ENCODE measurements at regions not wholly inside any gene's neighbourhood (a gene's known extent, or its start where the extent isn't known, plus 50 kb on each side); places are given as distances from the start of the nearest gene placed in this dataset.

- H3K36me3 ChIP-seq (ENCODE audit: control insufficient read depth, insufficient read depth, low read length): no peaks in the 10 kb centered on the region
- H3K9me3 ChIP-seq (ENCODE audit: control insufficient read depth, low read length): no peaks in the 10 kb centered on the region
- H3K4me1 ChIP-seq (ENCODE audit: control insufficient read depth, insufficient read depth, low read length): peaks cover 6% of the 10 kb centered on the region
- WGBS, 2 experiments: 90 to 92% methylated on average over 8 of the region's 8 CpGs
- H3K27ac ChIP-seq (ENCODE audit: insufficient read depth, low read depth, low read length, poor library complexity, severe bottlenecking): no peak overlapping the region
- H3K4me3 ChIP-seq (ENCODE audit: insufficient read depth, low read depth, low read length): no peak overlapping the region
- H3K27me3 ChIP-seq (ENCODE audit: control insufficient read depth, insufficient read depth, low read length, poor library complexity, severe bottlenecking): no peaks in the 10 kb centered on the region
Measured at GRCh38 chr10:33617381-33618080, 283.1 kb upstream of the NRP1 start.

GRCh38 chr10:33616956-33617355 lies 282.5 kb upstream of the NRP1 start:
- 64 to 78% methylated on average over 1 of the region's 1 CpG for WGBS, 2 experiments
- Histone ChIP-seq H3K36me3 (ENCODE audit: control insufficient read depth, insufficient read depth, low read length) (no peaks in the 10 kb centered on the region), H3K27me3 (ENCODE audit: control insufficient read depth, insufficient read depth, low read length, poor library complexity, severe bottlenecking) (no peaks in the 10 kb centered on the region), H3K4me1 (ENCODE audit: control insufficient read depth, insufficient read depth, low read length) (peaks cover 6% of the 10 kb centered on the region), H3K9me3 (ENCODE audit: control insufficient read depth, low read length) (no peaks in the 10 kb centered on the region), H3K4me3 (ENCODE audit: insufficient read depth, low read depth, low read length) (no peak overlapping the region), H3K27ac (ENCODE audit: insufficient read depth, low read depth, low read length, poor library complexity, severe bottlenecking) (no peak overlapping the region)

- H3K27ac ChIP-seq (ENCODE audit: insufficient read depth, low read depth, low read length, poor library complexity, severe bottlenecking): no peak overlapping the region
- H3K4me3 ChIP-seq (ENCODE audit: insufficient read depth, low read depth, low read length): no peak overlapping the region
- H3K9me3 ChIP-seq (ENCODE audit: control insufficient read depth, low read length): no peaks in the 10 kb centered on the region
- peaks cover 6% of the 10 kb centered on the region for H3K4me1 ChIP-seq (ENCODE audit: control insufficient read depth, insufficient read depth, low read length)
- whole genome bisulfite sequencing, 2 experiments: 94 to 96% methylated on average over 3 of the region's 3 CpGs
- no peaks in the 10 kb centered on the region for H3K27me3 ChIP-seq (ENCODE audit: control insufficient read depth, insufficient read depth, low read length, poor library complexity, severe bottlenecking)
- H3K36me3 ChIP-seq (ENCODE audit: control insufficient read depth, insufficient read depth, low read length): no peaks in the 10 kb centered on the region
Measured at GRCh38 chr10:33612551-33612950, 278.1 kb upstream of the NRP1 start.

DNA sequence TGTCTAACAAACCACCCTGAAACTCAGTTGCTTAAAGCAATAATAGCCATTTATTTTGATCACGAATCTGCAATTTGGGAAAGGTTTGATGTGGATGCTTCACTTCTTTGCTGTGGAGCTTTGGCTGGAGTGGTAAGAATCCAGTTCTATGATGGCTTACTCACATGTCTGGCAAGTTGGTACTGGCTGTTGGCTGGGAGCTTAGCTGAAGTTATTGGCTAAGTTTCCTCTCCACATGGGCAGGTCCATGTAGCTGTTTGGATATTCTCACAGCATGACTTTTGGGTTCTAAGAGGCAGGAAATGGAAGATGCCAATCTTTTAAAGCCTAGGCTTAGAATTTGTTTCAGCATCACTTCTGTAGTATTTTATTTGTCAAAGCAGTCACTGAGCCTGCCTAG lies 277.6 kb upstream of the NRP1 start:
- WGBS, 2 experiments: 97 to 100% methylated on average over 1 of the region's 1 CpG
- H3K36me3 ChIP-seq (ENCODE audit: control insufficient read depth, insufficient read depth, low read length): no peaks in the 10 kb centered on the region
- H3K9me3 ChIP-seq (ENCODE audit: control insufficient read depth, low read length): no peaks in the 10 kb centered on the region
- H3K4me1 ChIP-seq (ENCODE audit: control insufficient read depth, insufficient read depth, low read length): peaks cover 3% of the 10 kb centered on the region
- H3K27ac ChIP-seq (ENCODE audit: insufficient read depth, low read depth, low read length, poor library complexity, severe bottlenecking): no peak overlapping the region
- no peak overlapping the region for H3K4me3 ChIP-seq (ENCODE audit: insufficient read depth, low read depth, low read length)
- no peaks in the 10 kb centered on the region for H3K27me3 ChIP-seq (ENCODE audit: control insufficient read depth, insufficient read depth, low read length, poor library complexity, severe bottlenecking)

DNA sequence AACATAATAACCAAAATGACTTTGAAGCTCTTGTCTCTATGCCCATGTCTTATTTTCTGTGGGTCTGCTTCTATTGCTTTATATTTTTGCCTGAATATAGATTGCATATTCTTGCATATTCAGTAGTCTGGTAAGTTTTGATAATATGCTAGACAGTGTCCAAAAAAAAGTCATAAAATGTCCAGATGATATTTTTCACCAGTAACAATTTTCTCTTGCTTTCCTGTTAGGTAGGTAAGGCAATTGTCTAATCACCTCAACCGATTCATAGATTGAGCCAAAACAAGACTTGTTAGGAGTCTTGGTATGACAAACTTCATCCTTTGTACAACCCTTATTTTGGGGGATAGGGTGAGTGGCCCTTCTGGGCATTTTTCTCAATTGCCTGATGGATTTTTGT lies 277.0 kb upstream of the NRP1 start:
- Histone ChIP-seq H3K4me3 (ENCODE audit: insufficient read depth, low read depth, low read length) (no peak overlapping the region), H3K36me3 (ENCODE audit: control insufficient read depth, insufficient read depth, low read length) (no peaks in the 10 kb centered on the region), H3K4me1 (ENCODE audit: control insufficient read depth, insufficient read depth, low read length) (no peaks in the 10 kb centered on the region), H3K9me3 (ENCODE audit: control insufficient read depth, low read length) (no peaks in the 10 kb centered on the region), H3K27ac (ENCODE audit: insufficient read depth, low read depth, low read length, poor library complexity, severe bottlenecking) (no peak overlapping the region), H3K27me3 (ENCODE audit: control insufficient read depth, insufficient read depth, low read length, poor library complexity, severe bottlenecking) (no peaks in the 10 kb centered on the region)
- 90 to 100% methylated on average over 1 of the region's 1 CpG for WGBS, 2 experiments

- Histone ChIP-seq H3K9me3 (ENCODE audit: control insufficient read depth, low read length) (no peaks in the 10 kb centered on the region), H3K27ac (ENCODE audit: insufficient read depth, low read depth, low read length, poor library complexity, severe bottlenecking) (no peak overlapping the region), H3K27me3 (ENCODE audit: control insufficient read depth, insufficient read depth, low read length, poor library complexity, severe bottlenecking) (no peaks in the 10 kb centered on the region), H3K36me3 (ENCODE audit: control insufficient read depth, insufficient read depth, low read length) (no peaks in the 10 kb centered on the region), H3K4me1 (ENCODE audit: control insufficient read depth, insufficient read depth, low read length) (no peaks in the 10 kb centered on the region), H3K4me3 (ENCODE audit: insufficient read depth, low read depth, low read length) (no peak overlapping the region)
Measured at GRCh38 chr10:33609546-33609945, 275.1 kb upstream of the NRP1 start.

DNA sequence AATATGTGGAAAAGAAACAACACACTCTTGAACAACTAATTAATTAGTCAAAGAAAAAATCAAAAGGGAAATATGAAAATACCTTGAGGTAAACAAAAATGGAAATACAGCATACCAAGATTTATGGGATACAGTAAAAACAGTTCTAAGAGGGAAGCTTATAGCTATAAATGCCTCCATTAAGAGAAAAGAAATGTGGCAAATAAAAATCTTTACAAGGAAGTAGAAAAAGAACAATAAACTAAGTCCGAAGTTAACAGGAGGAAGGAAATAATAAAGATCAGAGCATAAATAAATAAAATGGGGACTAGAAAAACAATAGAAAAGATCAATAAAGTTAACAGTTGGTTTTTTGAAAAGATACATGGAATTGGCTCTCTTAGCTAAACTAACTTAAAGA lies 267.8 kb upstream of the NRP1 start:
- no peaks in the 10 kb centered on the region for H3K9me3 ChIP-seq (ENCODE audit: control insufficient read depth, low read length)
- H3K36me3 ChIP-seq (ENCODE audit: control insufficient read depth, insufficient read depth, low read length): no peaks in the 10 kb centered on the region
- WGBS, 2 experiments: 92 to 100% methylated on average over 1 of the region's 1 CpG
- H3K27ac ChIP-seq (ENCODE audit: insufficient read depth, low read depth, low read length, poor library complexity, severe bottlenecking): no peak overlapping the region
- H3K4me1 ChIP-seq (ENCODE audit: control insufficient read depth, insufficient read depth, low read length): no peaks in the 10 kb centered on the region
- H3K4me3 ChIP-seq (ENCODE audit: insufficient read depth, low read depth, low read length): no peak overlapping the region
- H3K27me3 ChIP-seq (ENCODE audit: control insufficient read depth, insufficient read depth, low read length, poor library complexity, severe bottlenecking): no peaks in the 10 kb centered on the region

GRCh38 chr10:33600381-33600780 lies 265.9 kb upstream of the NRP1 start:
- no peaks in the 10 kb centered on the region for H3K36me3 ChIP-seq (ENCODE audit: control insufficient read depth, insufficient read depth, low read length)
- H3K27me3 ChIP-seq (ENCODE audit: control insufficient read depth, insufficient read depth, low read length, poor library complexity, severe bottlenecking): no peaks in the 10 kb centered on the region
- WGBS, 2 experiments: 84 to 92% methylated on average over 3 of the region's 3 CpGs
- no peaks in the 10 kb centered on the region for H3K9me3 ChIP-seq (ENCODE audit: control insufficient read depth, low read length)
- no peak overlapping the region for H3K27ac ChIP-seq (ENCODE audit: insufficient read depth, low read depth, low read length, poor library complexity, severe bottlenecking)
- no peaks in the 10 kb centered on the region for H3K4me1 ChIP-seq (ENCODE audit: control insufficient read depth, insufficient read depth, low read length)
- no peak overlapping the region for H3K4me3 ChIP-seq (ENCODE audit: insufficient read depth, low read depth, low read length)

GRCh38 chr10:33596422-33596821 lies 262.0 kb upstream of the NRP1 start:
- no peaks in the 10 kb centered on the region for H3K9me3 ChIP-seq (ENCODE audit: control insufficient read depth, low read length)
- H3K36me3 ChIP-seq (ENCODE audit: control insufficient read depth, insufficient read depth, low read length): no peaks in the 10 kb centered on the region
- no peaks in the 10 kb centered on the region for H3K27me3 ChIP-seq (ENCODE audit: control insufficient read depth, insufficient read depth, low read length, poor library complexity, severe bottlenecking)
- H3K4me3 ChIP-seq (ENCODE audit: insufficient read depth, low read depth, low read length): no peak overlapping the region
- WGBS, 2 experiments: 71 to 76% methylated on average over 5 to 6 of the region's 6 CpGs
- no peaks in the 10 kb centered on the region for H3K4me1 ChIP-seq (ENCODE audit: control insufficient read depth, insufficient read depth, low read length)
- H3K27ac ChIP-seq (ENCODE audit: insufficient read depth, low read depth, low read length, poor library complexity, severe bottlenecking): no peak overlapping the region

- Histone ChIP-seq H3K4me1 (ENCODE audit: control insufficient read depth, insufficient read depth, low read length) (no peaks in the 10 kb centered on the region), H3K27ac (ENCODE audit: insufficient read depth, low read depth, low read length, poor library complexity, severe bottlenecking) (no peak overlapping the region), H3K36me3 (ENCODE audit: control insufficient read depth, insufficient read depth, low read length) (no peaks in the 10 kb centered on the region), H3K27me3 (ENCODE audit: control insufficient read depth, insufficient read depth, low read length, poor library complexity, severe bottlenecking) (no peaks in the 10 kb centered on the region), H3K4me3 (ENCODE audit: insufficient read depth, low read depth, low read length) (no peak overlapping the region), H3K9me3 (ENCODE audit: control insufficient read depth, low read length) (no peaks in the 10 kb centered on the region)
- 91 to 92% methylated on average over 8 of the region's 8 CpGs for WGBS, 2 experiments
Measured at GRCh38 chr10:33594475-33594874, 260.0 kb upstream of the NRP1 start.

Data from ectodermal cell (in vitro differentiated cells).